GM23248 (cell line): ENCODE measurements at regions not wholly inside any gene's neighbourhood (a gene's known extent, or its start where the extent isn't known, plus 50 kb on each side); places are given as distances from the start of the nearest gene placed in this dataset.
"Not testable (repeated sequence)": the region's sequence is repeated elsewhere in the genome, so short reads cannot be mapped to it uniquely, and the experiment has no call there.

Experiments used
- DNase-seq: peaks from one replicate; pipeline ENCODE4 v3.0.0-alpha.2; 2015
- H2AFZ ChIP-seq: fragments of 200-600 bp; sonication (generic); 2 replicates; pipeline ENCODE4 v1.6.1; 2016; ENCODE audit warnings: antibody characterized with exemption
- H3F3A ChIP-seq: fragments of 200-600 bp; sonication (generic); 2 replicates; pipeline ENCODE4 v1.6.1; 2016; ENCODE audit warnings: mild to moderate bottlenecking, antibody characterized with exemption, mixed run types; ENCODE audit not compliant: insufficient read depth
- H3K27ac ChIP-seq: fragments of 200-600 bp; sonication (generic); 2 replicates; pipeline ENCODE4 v1.5.1; 2016; ENCODE audit warnings: mild to moderate bottlenecking
- H3K27me3 ChIP-seq: fragments of 200-600 bp; sonication (generic); replicated peaks from 2 replicates; pipeline ENCODE4 v1.6.1; 2016; ENCODE audit warnings: mild to moderate bottlenecking; ENCODE audit not compliant: insufficient read depth
- H3K36me3 ChIP-seq: fragments of 200-600 bp; sonication (generic); 2 replicates; pipeline ENCODE4 v1.6.1; 2016; ENCODE audit warnings: low read depth, mild to moderate bottlenecking
- H3K4me1 ChIP-seq: fragments of 200-600 bp; sonication (generic); 2 replicates; pipeline ENCODE4 v1.6.1; 2016; ENCODE audit warnings: mild to moderate bottlenecking; ENCODE audit not compliant: insufficient read depth
- H3K4me2 ChIP-seq: fragments of 200-600 bp; sonication (generic); one replicate; pipeline ENCODE4 v1.6.1; 2016; ENCODE audit warnings: mild to moderate bottlenecking; ENCODE audit not compliant: unreplicated experiment
- H3K4me3 ChIP-seq: fragments of 200-600 bp; sonication (generic); 2 replicates; pipeline ENCODE4 v1.5.1; 2016; ENCODE audit warnings: mild to moderate bottlenecking
- H3K79me2 ChIP-seq: fragments of 200-600 bp; sonication (generic); 2 replicates; pipeline ENCODE4 v1.6.1; 2016; ENCODE audit warnings: mild to moderate bottlenecking; ENCODE audit not compliant: insufficient read depth
- H3K9ac ChIP-seq: fragments of 200-600 bp; sonication (generic); 2 replicates; pipeline ENCODE4 v1.6.1; 2016; ENCODE audit warnings: mild to moderate bottlenecking
- H3K9me2 ChIP-seq: fragments of 200-600 bp; sonication (generic); 2 replicates; pipeline ENCODE4 v1.6.1; 2016; ENCODE audit warnings: mixed run types, mild to moderate bottlenecking, moderate library complexity; ENCODE audit not compliant: insufficient read depth
- H3K9me3 ChIP-seq: fragments of 200-600 bp; sonication (generic); one replicate; pipeline ENCODE4 v1.6.1; 2017; ENCODE audit warnings: low read depth
- H4K20me1 ChIP-seq: fragments of 200-600 bp; sonication (generic); 2 replicates; pipeline ENCODE4 v1.6.0; 2016; ENCODE audit not compliant: insufficient read depth
- EZH2 ChIP-seq: fragments of 200-600 bp; sonication (generic); IDR thresholded peaks from 2 replicates; pipeline ENCODE4 v1.6.1; 2018; ENCODE audit warnings: antibody characterized with exemption, mild to moderate bottlenecking; ENCODE audit not compliant: insufficient read depth, poor library complexity, severe bottlenecking
- EZH2phosphoT487 ChIP-seq: fragments of 200-600 bp; sonication (generic); IDR thresholded peaks from 2 replicates; pipeline ENCODE4 v1.6.1; 2018; ENCODE audit warnings: antibody characterized with exemption, moderate library complexity, mild to moderate bottlenecking, low read depth; ENCODE audit not compliant: insufficient read depth
- WGBS, 2 experiments: methylation state at CpG; one replicate each; pipeline ENCODE4 v1.1.6; 2015 to 2017; ENCODE audit warnings: low lambda C conversion rate in 2 of 2, low coverage in 1 of 2; ENCODE audit errors: missing lambda C conversion rate in 2 of 2; 5-methylcytosine and 5-hydroxymethylcytosine counted together
- in situ Hi-C: fragments of 300-500 bp; cut with MboI; formaldehyde crosslinking; loops from 2 replicates; pipeline ENCODE4 v1.15.0; 2020

DNA sequence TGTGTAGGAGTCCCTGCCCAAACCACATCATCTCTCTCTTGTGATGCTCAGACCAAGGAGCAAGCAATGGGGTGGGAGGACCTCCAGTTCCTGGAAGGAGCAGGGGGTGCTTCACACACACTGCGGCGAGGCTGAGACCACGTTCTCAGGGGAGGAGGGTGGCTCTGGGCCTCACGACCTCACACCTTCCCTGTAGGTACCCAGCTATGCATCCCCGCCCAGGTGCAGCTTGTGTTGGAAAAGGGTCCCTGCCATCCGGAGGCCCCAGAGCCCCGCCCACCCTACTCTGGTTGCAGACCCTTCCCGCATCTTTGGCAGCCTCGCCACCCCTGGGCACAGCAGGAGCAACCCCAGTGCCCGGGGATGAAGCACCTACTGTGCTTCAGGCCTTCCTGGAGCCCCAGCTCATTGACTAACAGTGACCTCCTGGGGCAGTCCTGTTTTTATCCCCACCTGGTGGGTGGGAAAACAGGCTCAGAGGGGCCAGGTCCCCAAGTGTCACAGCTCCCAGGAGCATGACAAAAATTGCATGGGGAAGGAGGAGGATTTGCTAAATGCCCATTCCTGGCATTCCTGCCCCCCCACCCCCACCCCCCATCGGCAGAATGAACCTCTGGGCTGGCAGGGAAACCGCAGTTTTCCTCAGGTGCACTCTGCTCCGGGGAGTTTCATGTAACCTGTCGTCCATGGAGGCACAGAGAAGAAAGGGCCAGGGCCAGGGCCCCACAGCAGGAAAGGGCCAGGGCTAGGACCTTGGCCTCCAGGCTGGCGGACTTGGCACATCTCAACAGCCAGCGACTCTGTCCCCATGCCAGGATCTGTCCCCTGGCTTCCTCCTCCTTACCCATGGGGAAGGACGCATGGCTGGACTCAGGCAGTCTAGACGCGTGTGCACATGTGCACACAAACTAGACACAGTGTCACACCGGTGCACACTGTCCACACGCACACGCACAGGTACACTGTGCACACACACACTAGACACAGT, 81.0 kb downstream of the IGLL1 start:
- Histone ChIP-seq H3K4me3 (no peak overlapping the region), H3F3A (no peaks in the 10 kb centered on the region), H3K4me2 (no peak overlapping the region), H3K4me1 (no peaks in the 10 kb centered on the region), H3K27me3 (0 out of 2 replicates have a peak, but pooled peaks cover 4% of the 10 kb centered on the region), H3K9me2 (no peaks in the 10 kb centered on the region), H3K79me2 (no peaks in the 10 kb centered on the region), H3K9me3 (no peaks in the 10 kb centered on the region), H3K36me3 (no peaks in the 10 kb centered on the region), H3K27ac (no peak overlapping the region), H2AFZ (no peak overlapping the region), H4K20me1 (no peaks in the 10 kb centered on the region), H3K9ac (no peak overlapping the region)
- WGBS, 2 experiments: 38 to 51% methylated on average over 13 to 22 of the region's 22 CpGs
- no peak for DNase-seq
- no peak for TF ChIP-seq EZH2phosphoT487
- no peak for TF ChIP-seq EZH2
- in situ Hi-C loops: no loop called here

DNA sequence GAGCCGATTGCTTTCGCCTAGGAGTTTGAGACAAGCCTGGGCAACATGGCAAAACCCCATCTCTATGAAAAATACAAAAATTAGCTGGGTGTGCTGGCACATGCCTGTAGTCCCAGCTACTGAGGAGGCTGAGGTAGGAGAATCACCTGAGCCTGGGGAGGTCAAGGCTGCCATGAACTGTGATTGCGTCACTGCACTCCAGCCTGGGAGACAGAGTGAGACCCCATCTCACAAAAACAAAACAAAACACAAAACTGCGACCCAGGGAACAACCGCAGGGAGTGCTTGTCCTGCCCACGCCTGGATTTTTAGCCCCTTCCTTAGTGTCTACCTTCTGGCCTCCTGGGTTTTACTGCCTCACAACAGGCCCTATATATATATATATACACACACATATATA, 82.2 kb downstream of the IGLL1 start:
- DNase-seq, H3K9me2 ChIP-seq, H2AFZ ChIP-seq, H4K20me1 ChIP-seq, in situ Hi-C loops, H3F3A ChIP-seq, H3K9ac ChIP-seq, H3K79me2 ChIP-seq, H3K4me2 ChIP-seq, H3K36me3 ChIP-seq, H3K4me3 ChIP-seq, H3K4me1 ChIP-seq, H3K27ac ChIP-seq, H3K9me3 ChIP-seq, H3K27me3 ChIP-seq: not testable (repeated sequence)
- WGBS, 2 experiments: 44 to 47% methylated on average over 6 of the region's 6 CpGs

DNA sequence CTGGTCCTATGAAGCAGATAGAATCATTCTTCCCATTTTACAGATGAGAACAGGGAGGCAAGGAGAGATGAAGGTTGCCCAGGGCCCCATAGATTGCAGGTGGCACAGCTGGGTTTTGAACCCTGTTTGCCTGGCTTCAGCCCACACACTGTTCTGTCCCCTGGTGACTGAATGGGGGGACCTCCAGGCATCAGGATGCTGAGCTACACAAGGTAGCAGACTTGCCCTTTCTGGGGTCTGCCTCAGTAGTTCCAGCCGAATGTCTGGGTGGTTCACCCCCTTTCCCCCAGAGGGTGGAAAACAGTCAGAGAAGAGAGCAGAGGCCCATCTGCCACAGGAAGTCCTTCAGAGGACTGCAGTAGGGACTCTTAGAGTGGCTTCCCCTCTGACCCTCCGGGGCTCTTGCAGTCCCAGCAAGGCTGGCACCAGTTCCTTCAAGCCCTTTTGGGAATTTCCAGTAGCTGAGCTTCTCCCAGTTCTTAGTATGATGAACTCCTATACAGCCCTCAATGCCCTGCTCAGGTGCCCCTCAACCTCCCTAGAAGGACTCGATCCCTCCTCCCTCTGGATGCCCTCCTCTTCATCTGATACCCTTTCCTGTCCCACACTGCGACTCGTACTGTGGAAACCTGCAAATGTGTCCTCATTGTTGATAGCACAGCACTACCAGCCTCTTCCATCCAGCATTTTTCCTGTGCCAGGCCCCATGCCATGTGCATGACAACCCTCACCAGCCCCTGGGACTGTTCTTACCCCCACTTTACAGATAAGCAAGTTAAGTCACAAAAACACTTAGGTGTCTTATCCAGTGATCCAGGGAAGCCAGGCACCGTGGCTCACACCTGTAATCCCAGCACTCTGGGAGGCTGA, 82.8 kb downstream of the IGLL1 start:
- H2AFZ ChIP-seq: no peak overlapping the region
- no peaks in the 10 kb centered on the region for H3F3A ChIP-seq
- in situ Hi-C loops: no loop called here
- no peaks in the 10 kb centered on the region for H3K4me1 ChIP-seq
- 64 to 72% methylated on average over 6 of the region's 6 CpGs for WGBS, 2 experiments
- H3K4me2 ChIP-seq: no peak overlapping the region
- H3K9me2 ChIP-seq: no peaks in the 10 kb centered on the region
- no peaks in the 10 kb centered on the region for H3K79me2 ChIP-seq
- H3K27ac ChIP-seq: no peak overlapping the region
- no peaks in the 10 kb centered on the region for H3K9me3 ChIP-seq
- H3K4me3 ChIP-seq: no peak overlapping the region
- no peak overlapping the region for H3K9ac ChIP-seq
- TF ChIP-seq EZH2phosphoT487 (no peak), EZH2 (no peak)
- DNase-seq: no peak
- no peaks in the 10 kb centered on the region for H4K20me1 ChIP-seq
- 0 out of 2 replicates have a peak, but pooled peaks cover 4% of the 10 kb centered on the region for H3K27me3 ChIP-seq
- no peaks in the 10 kb centered on the region for H3K36me3 ChIP-seq

- in situ Hi-C loops: no loop called here
- DNase-seq: no peak
- Histone ChIP-seq H3F3A (no peaks in the 10 kb centered on the region), H3K4me1 (no peaks in the 10 kb centered on the region), H2AFZ (no peak overlapping the region), H4K20me1 (no peaks in the 10 kb centered on the region), H3K27me3 (0 out of 2 replicates have a peak, but pooled peaks cover 4% of the 10 kb centered on the region), H3K9me3 (no peaks in the 10 kb centered on the region), H3K4me3 (no peak overlapping the region), H3K36me3 (no peaks in the 10 kb centered on the region), H3K79me2 (no peaks in the 10 kb centered on the region), H3K9ac (no peak overlapping the region), H3K27ac (no peak overlapping the region), H3K4me2 (no peak overlapping the region), H3K9me2 (no peaks in the 10 kb centered on the region)
- 69 to 80% methylated on average over 3 of the region's 3 CpGs for WGBS, 2 experiments
- TF ChIP-seq EZH2phosphoT487 (no peak), EZH2 (no peak)
Measured at GRCh38 chr22:23496445-23496833, 83.7 kb downstream of the IGLL1 start.
